ENCODE measurements at regions not wholly inside any gene's neighbourhood (a gene's known extent, or its start where the extent isn't known, plus 50 kb on each side); places are given as distances from the start of the nearest gene placed in this dataset.
"Not testable (repeated sequence)": the region's sequence is repeated elsewhere in the genome, so short reads cannot be mapped to it uniquely, and the experiment has no call there.

GRCh38 chr4:75317641-75318040 lies 196.6 kb downstream of the RCHY1 start:
- TF ChIP-seq CTCF, POLR2A (IDR thresholded peaks at IDR 0.05): not testable (repeated sequence)

Measured in right lobe of liver (tissue), 4 donors.